Bronchial epithelial cell (primary cell): ENCODE measurements at regions not wholly inside any gene's neighbourhood (a gene's known extent, or its start where the extent isn't known, plus 50 kb on each side); places are given as distances from the start of the nearest gene placed in this dataset.
A peak's percentile ranks its signal among the peaks of the same experiment; 100 is the strongest.

Experiments used
- DNase-seq: peaks from one replicate; pipeline ENCODE4 v3.0.0-alpha.2; 2010; ENCODE audit warnings: low read depth
- FAIRE-seq: peaks from 2 replicates; lab custom pipeline; 2011; peaks lifted over from hg19 to GRCh38; lab: Jason Lieb, UNC
- H3K27me3 ChIP-seq: 2 replicates; pipeline ENCODE4 v1.5.1; 2011; ENCODE audit warnings: low read length; ENCODE audit not compliant: control insufficient read depth, insufficient read depth
- H3K36me3 ChIP-seq: 2 replicates; pipeline ENCODE4 v1.5.1; 2011; ENCODE audit warnings: low read length; ENCODE audit not compliant: control insufficient read depth, insufficient read depth
- H3K4me3 ChIP-seq: 2 replicates; pipeline ENCODE4 v1.5.1; 2011; ENCODE audit warnings: mild to moderate bottlenecking, low read depth, low read length, control low read depth
- TF ChIP-seq, protein P1 (sequence below): IDR thresholded peaks from 2 replicates; pipeline ENCODE4 v1.5.1; 2011; ENCODE audit warnings: mild to moderate bottlenecking, moderate library complexity, low read length, control low read depth, inconsistent platforms; ENCODE audit not compliant: insufficient read depth, severe bottlenecking

DNA sequence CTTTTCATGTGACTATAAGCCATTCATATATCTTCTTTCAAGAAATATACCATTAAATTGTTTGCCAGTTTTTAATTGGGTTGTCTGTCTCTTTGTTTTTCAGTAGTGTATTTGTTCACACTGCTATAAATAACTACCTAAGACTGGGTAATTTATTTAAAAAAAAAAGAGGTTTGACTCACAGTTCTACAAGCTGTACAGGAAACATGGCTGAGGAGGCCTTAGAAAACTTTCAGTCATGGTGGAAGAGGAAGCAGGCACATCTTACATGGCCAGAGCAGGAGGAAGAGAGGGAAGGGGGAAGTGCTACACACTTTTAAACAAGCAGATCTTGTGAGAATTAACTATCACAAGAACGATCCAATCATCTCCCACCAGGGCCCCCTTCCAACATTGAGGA lies 255.3 kb downstream of the EPM2A start:
- FAIRE-seq (no peak), DNase-seq (no peak)
- Histone ChIP-seq H3K36me3 (no peaks in the 10 kb centered on the region), H3K4me3 (no peak overlapping the region), H3K27me3 (no peaks in the 10 kb centered on the region)
- TF ChIP-seq, protein P1, sequence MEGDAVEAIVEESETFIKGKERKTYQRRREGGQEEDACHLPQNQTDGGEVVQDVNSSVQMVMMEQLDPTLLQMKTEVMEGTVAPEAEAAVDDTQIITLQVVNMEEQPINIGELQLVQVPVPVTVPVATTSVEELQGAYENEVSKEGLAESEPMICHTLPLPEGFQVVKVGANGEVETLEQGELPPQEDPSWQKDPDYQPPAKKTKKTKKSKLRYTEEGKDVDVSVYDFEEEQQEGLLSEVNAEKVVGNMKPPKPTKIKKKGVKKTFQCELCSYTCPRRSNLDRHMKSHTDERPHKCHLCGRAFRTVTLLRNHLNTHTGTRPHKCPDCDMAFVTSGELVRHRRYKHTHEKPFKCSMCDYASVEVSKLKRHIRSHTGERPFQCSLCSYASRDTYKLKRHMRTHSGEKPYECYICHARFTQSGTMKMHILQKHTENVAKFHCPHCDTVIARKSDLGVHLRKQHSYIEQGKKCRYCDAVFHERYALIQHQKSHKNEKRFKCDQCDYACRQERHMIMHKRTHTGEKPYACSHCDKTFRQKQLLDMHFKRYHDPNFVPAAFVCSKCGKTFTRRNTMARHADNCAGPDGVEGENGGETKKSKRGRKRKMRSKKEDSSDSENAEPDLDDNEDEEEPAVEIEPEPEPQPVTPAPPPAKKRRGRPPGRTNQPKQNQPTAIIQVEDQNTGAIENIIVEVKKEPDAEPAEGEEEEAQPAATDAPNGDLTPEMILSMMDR: no peak

DNA sequence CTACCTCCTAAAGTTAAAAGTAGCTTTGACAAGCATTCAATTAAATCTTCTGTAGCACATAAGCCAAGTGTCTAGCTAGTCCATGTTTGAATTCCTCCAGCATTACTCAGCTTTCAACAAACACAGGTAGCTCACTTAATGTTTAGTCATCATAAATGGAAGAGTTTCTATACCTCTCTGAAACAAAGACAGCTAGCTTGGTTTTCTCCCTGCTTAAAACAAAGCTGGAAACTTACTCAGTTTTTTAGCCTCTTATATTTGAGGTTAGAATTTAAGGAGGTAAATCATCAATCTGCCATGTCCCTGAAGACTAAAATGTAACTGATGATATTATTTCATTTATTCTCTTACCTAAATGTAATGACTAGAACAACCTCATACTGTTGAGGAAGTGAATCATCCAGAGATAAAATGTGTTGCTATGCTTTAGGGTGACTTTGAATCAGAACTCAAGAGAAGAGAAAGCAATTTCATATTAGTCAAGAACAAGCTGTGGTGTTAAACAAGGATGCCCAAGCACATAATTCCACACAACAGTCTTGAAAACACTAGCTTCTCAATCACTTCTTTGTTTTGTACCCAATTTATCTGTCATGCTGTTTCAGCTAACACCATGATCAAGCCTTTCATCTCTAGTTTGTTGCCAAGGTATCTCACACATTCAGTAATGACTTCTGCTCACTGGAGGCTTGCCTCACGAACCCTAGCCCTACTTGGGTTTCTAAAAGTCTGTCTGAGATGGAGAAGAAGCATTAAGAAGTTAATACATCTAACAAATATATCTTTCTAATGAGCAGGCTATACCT lies 251.9 kb downstream of the EPM2A start:
- Histone ChIP-seq H3K4me3 (no peak overlapping the region), H3K27me3 (no peaks in the 10 kb centered on the region), H3K36me3 (no peaks in the 10 kb centered on the region)
- peak; percentile 95 for DNase-seq
- TF ChIP-seq, protein P1: no peak
- FAIRE-seq: peak; percentile 36

GRCh38 chr6:145485288-145485687 lies 250.0 kb downstream of the EPM2A start:
- Histone ChIP-seq H3K4me3 (no peak overlapping the region), H3K36me3 (no peaks in the 10 kb centered on the region), H3K27me3 (no peaks in the 10 kb centered on the region)
- no peak for FAIRE-seq
- TF ChIP-seq, protein P1: no peak
- DNase-seq: no peak

DNA sequence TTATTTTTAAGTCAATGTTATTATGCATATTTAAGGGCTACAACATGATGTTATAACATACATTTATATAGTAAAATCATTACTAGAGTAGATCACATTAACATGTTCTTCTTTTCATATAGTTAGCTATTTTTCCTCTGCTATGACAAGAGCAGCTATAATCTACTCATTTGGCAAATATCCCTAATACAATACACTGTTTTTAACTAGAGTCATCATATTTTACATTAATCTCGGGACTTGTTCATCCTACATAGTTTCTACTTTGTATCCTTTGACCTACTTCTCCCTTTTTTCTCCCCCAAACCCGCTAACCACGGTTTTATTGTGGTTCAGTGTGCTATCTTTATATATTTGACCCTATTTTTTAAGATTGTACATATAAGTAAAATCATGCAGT lies 249.0 kb downstream of the EPM2A start:
- Histone ChIP-seq H3K27me3 (no peaks in the 10 kb centered on the region), H3K4me3 (no peak overlapping the region), H3K36me3 (no peaks in the 10 kb centered on the region)
- DNase-seq (no peak), FAIRE-seq (no peak)
- TF ChIP-seq, protein P1: no peak

GRCh38 chr6:145489583-145489982 lies 245.7 kb downstream of the EPM2A start:
- no peaks in the 10 kb centered on the region for H3K27me3 ChIP-seq
- no peak for FAIRE-seq
- no peak for DNase-seq
- no peak overlapping the region for H3K4me3 ChIP-seq
- H3K36me3 ChIP-seq: no peaks in the 10 kb centered on the region
- TF ChIP-seq, protein P1: no peak
